Activated T-helper 17 cell treated with anti-CD3 and anti-CD28 coated beads, Interleukin-2, amount 50 U/mL, for 72 hours (primary cell): ENCODE measurements at regions not wholly inside any gene's neighbourhood (a gene's known extent, or its start where the extent isn't known, plus 50 kb on each side); places are given as distances from the start of the nearest gene placed in this dataset.
"Not testable (repeated sequence)": the region's sequence is repeated elsewhere in the genome, so short reads cannot be mapped to it uniquely, and the experiment has no call there.

ENCODE experiments used
- ATAC-seq: fragments of 150-1000 bp; cut with Tn5 transposase; replicated peaks from 2 replicates; pipeline ENCODE4 v1.10.0; 2021; ENCODE audit warnings: mild to moderate bottlenecking, moderate library complexity
- H3K27ac Mint-ChIP-seq: one replicate; pipeline ENCODE4 v1.8.0; 2022; ENCODE audit warnings: mixed read lengths
- H3K27me3 Mint-ChIP-seq: one replicate; pipeline ENCODE4 v1.8.0; 2022; ENCODE audit warnings: mixed read lengths
- H3K36me3 Mint-ChIP-seq: one replicate; pipeline ENCODE4 v1.8.0; 2022; ENCODE audit warnings: low read depth, mild to moderate bottlenecking, mixed read lengths
- H3K4me1 Mint-ChIP-seq: one replicate; pipeline ENCODE4 v1.8.0; 2022; ENCODE audit warnings: mixed read lengths
- H3K4me3 Mint-ChIP-seq: one replicate; pipeline ENCODE4 v1.8.0; 2022; ENCODE audit warnings: mild to moderate bottlenecking, mixed read lengths
- H3K9me3 Mint-ChIP-seq: one replicate; pipeline ENCODE4 v1.8.0; 2022; ENCODE audit warnings: mixed read lengths

GRCh38 chr11:45384016-45384415, 97.9 kb upstream of the SYT13 start:
- peaks cover 21% of the 10 kb centered on the region for H3K4me1 Mint-ChIP-seq
- no peaks in the 10 kb centered on the region for H3K9me3 Mint-ChIP-seq
- H3K4me3 Mint-ChIP-seq: no peak overlapping the region
- H3K36me3 Mint-ChIP-seq: no peaks in the 10 kb centered on the region
- H3K27ac Mint-ChIP-seq: no peak overlapping the region
- no peaks in the 10 kb centered on the region for H3K27me3 Mint-ChIP-seq
- no peak for ATAC-seq

GRCh38 chr11:45383224-45383623, 97.1 kb upstream of the SYT13 start:
- Mint-ChIP-seq H3K36me3 (no peaks in the 10 kb centered on the region), H3K4me1 (peaks cover 21% of the 10 kb centered on the region), H3K4me3 (no peak overlapping the region), H3K27me3 (no peaks in the 10 kb centered on the region), H3K9me3 (no peaks in the 10 kb centered on the region), H3K27ac (no peak overlapping the region)
- ATAC-seq: no peak

- Mint-ChIP-seq H3K27me3 (no peaks in the 10 kb centered on the region), H3K4me3 (no peak overlapping the region), H3K36me3 (no peaks in the 10 kb centered on the region), H3K27ac (no peak overlapping the region), H3K4me1 (peaks cover 21% of the 10 kb centered on the region), H3K9me3 (no peaks in the 10 kb centered on the region)
- no peak for ATAC-seq
Measured at GRCh38 chr11:45382133-45382878, 96.2 kb upstream of the SYT13 start.

- H3K4me1 Mint-ChIP-seq: peaks cover 34% of the 10 kb centered on the region
- H3K27ac Mint-ChIP-seq: no peak overlapping the region
- H3K4me3 Mint-ChIP-seq: no peak overlapping the region
- H3K27me3 Mint-ChIP-seq: no peaks in the 10 kb centered on the region
- no peaks in the 10 kb centered on the region for H3K9me3 Mint-ChIP-seq
- H3K36me3 Mint-ChIP-seq: no peaks in the 10 kb centered on the region
- ATAC-seq: no peak
Measured at GRCh38 chr11:45379162-45379863, 93.2 kb upstream of the SYT13 start.

GRCh38 chr11:45378516-45378915, 92.4 kb upstream of the SYT13 start:
- no peak overlapping the region for H3K27ac Mint-ChIP-seq
- ATAC-seq: no peak
- H3K4me1 Mint-ChIP-seq: peaks cover 32% of the 10 kb centered on the region
- H3K4me3 Mint-ChIP-seq: no peak overlapping the region
- H3K36me3 Mint-ChIP-seq: no peaks in the 10 kb centered on the region
- no peaks in the 10 kb centered on the region for H3K27me3 Mint-ChIP-seq
- no peaks in the 10 kb centered on the region for H3K9me3 Mint-ChIP-seq

- Mint-ChIP-seq H3K27ac (peak overlapping the region; percentile 80), H3K4me3 (peak overlapping the region; percentile 34), H3K9me3 (no peaks in the 10 kb centered on the region), H3K27me3 (peaks cover 8% of the 10 kb centered on the region), H3K36me3 (no peaks in the 10 kb centered on the region), H3K4me1 (peaks cover 21% of the 10 kb centered on the region)
- ATAC-seq: peak; percentile 47
Measured at GRCh38 chr11:45374653-45375059, 88.5 kb upstream of the SYT13 start.

- Mint-ChIP-seq H3K9me3 (no peaks in the 10 kb centered on the region), H3K4me1 (peaks cover 21% of the 10 kb centered on the region), H3K27ac (peak overlapping the region; percentile 80), H3K27me3 (peaks cover 8% of the 10 kb centered on the region), H3K36me3 (no peaks in the 10 kb centered on the region), H3K4me3 (peak overlapping the region; percentile 34)
- ATAC-seq: no peak
Measured at GRCh38 chr11:45374130-45374529, 88.0 kb upstream of the SYT13 start.

GRCh38 chr11:45373506-45374035, 87.4 kb upstream of the SYT13 start:
- Mint-ChIP-seq H3K9me3 (no peaks in the 10 kb centered on the region), H3K4me1 (peaks cover 21% of the 10 kb centered on the region), H3K4me3 (no peak overlapping the region), H3K27ac (no peak overlapping the region), H3K36me3 (no peaks in the 10 kb centered on the region), H3K27me3 (peaks cover 8% of the 10 kb centered on the region)
- no peak for ATAC-seq

GRCh38 chr11:45372414-45372813, 86.3 kb upstream of the SYT13 start:
- Mint-ChIP-seq H3K4me1 (peaks cover 21% of the 10 kb centered on the region), H3K27me3 (peaks cover 11% of the 10 kb centered on the region)
- H3K4me3 Mint-ChIP-seq, H3K9me3 Mint-ChIP-seq, ATAC-seq, H3K36me3 Mint-ChIP-seq, H3K27ac Mint-ChIP-seq: not testable (repeated sequence)

GRCh38 chr11:45371251-45372115, 85.3 kb upstream of the SYT13 start:
- Mint-ChIP-seq H3K27me3 (peaks cover 11% of the 10 kb centered on the region), H3K4me3 (no peak overlapping the region), H3K27ac (no peak overlapping the region), H3K4me1 (peaks cover 21% of the 10 kb centered on the region), H3K36me3 (no peaks in the 10 kb centered on the region), H3K9me3 (no peaks in the 10 kb centered on the region)
- peak; percentile 68 for ATAC-seq

GRCh38 chr11:45369313-45369712, 83.2 kb upstream of the SYT13 start:
- Mint-ChIP-seq H3K4me1 (peaks cover 8% of the 10 kb centered on the region), H3K36me3 (no peaks in the 10 kb centered on the region), H3K9me3 (no peaks in the 10 kb centered on the region), H3K4me3 (no peak overlapping the region), H3K27me3 (peaks cover 16% of the 10 kb centered on the region), H3K27ac (no peak overlapping the region)
- ATAC-seq: no peak

GRCh38 chr11:45368697-45369096, 82.6 kb upstream of the SYT13 start:
- no peak for ATAC-seq
- Mint-ChIP-seq H3K27me3 (peaks cover 16% of the 10 kb centered on the region), H3K27ac (no peak overlapping the region), H3K36me3 (no peaks in the 10 kb centered on the region), H3K9me3 (no peaks in the 10 kb centered on the region), H3K4me1 (peaks cover 5% of the 10 kb centered on the region), H3K4me3 (no peak overlapping the region)

GRCh38 chr11:45366619-45367190, 80.6 kb upstream of the SYT13 start:
- Mint-ChIP-seq H3K4me1 (peaks cover 5% of the 10 kb centered on the region), H3K27me3 (peaks cover 22% of the 10 kb centered on the region), H3K27ac (no peak overlapping the region), H3K9me3 (no peaks in the 10 kb centered on the region), H3K36me3 (no peaks in the 10 kb centered on the region), H3K4me3 (no peak overlapping the region)
- no peak for ATAC-seq

- no peak overlapping the region for H3K4me3 Mint-ChIP-seq
- no peaks in the 10 kb centered on the region for H3K36me3 Mint-ChIP-seq
- H3K4me1 Mint-ChIP-seq: peaks cover 2% of the 10 kb centered on the region
- no peak overlapping the region for H3K27ac Mint-ChIP-seq
- no peaks in the 10 kb centered on the region for H3K9me3 Mint-ChIP-seq
- no peak for ATAC-seq
- H3K27me3 Mint-ChIP-seq: peaks cover 20% of the 10 kb centered on the region
Measured at GRCh38 chr11:45365961-45366618, 79.9 kb upstream of the SYT13 start.
